ENCODE measurements at regions not wholly inside any gene's neighbourhood (a gene's known extent, or its start where the extent isn't known, plus 50 kb on each side); places are given as distances from the start of the nearest gene placed in this dataset.

DNA sequence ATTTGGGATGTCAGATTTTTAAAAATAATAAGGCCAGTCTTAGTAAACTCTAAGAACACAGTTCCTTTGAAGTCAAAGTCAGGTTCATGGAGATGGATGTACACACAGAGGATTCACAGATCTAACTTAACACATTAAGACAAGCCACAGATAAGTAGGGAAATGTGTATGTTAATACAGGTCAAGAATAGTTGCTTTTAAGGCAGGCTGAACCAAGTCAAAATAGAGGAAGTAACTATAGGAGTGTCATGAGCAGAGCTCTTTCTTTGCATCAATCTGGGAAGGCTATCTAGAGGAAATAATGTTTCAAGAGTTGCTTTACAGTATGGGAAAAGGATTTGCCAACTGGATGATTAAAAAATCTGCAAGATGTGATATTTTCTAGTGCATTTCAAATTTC, 128.0 kb upstream of the FBXO11 start:
- no peaks in the 10 kb centered on the region for H3K27me3 Mint-ChIP-seq (ENCODE audit: low read depth)
- no peaks in the 10 kb centered on the region for H3K36me3 Mint-ChIP-seq (ENCODE audit: low read depth)
- H3K4me1 Mint-ChIP-seq = no peaks in the 10 kb centered on the region
- TF ChIP-seq, protein P1, sequence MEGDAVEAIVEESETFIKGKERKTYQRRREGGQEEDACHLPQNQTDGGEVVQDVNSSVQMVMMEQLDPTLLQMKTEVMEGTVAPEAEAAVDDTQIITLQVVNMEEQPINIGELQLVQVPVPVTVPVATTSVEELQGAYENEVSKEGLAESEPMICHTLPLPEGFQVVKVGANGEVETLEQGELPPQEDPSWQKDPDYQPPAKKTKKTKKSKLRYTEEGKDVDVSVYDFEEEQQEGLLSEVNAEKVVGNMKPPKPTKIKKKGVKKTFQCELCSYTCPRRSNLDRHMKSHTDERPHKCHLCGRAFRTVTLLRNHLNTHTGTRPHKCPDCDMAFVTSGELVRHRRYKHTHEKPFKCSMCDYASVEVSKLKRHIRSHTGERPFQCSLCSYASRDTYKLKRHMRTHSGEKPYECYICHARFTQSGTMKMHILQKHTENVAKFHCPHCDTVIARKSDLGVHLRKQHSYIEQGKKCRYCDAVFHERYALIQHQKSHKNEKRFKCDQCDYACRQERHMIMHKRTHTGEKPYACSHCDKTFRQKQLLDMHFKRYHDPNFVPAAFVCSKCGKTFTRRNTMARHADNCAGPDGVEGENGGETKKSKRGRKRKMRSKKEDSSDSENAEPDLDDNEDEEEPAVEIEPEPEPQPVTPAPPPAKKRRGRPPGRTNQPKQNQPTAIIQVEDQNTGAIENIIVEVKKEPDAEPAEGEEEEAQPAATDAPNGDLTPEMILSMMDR (IDR thresholded peaks at IDR 0.05; ENCODE audit: unreplicated experiment in 3 of 3) = no peak
- H3K27ac Mint-ChIP-seq = no peak overlapping the region
- no peak overlapping the region for H3K4me3 Mint-ChIP-seq
- H3K9me3 Mint-ChIP-seq = peaks cover 6% of the 10 kb centered on the region

DNA sequence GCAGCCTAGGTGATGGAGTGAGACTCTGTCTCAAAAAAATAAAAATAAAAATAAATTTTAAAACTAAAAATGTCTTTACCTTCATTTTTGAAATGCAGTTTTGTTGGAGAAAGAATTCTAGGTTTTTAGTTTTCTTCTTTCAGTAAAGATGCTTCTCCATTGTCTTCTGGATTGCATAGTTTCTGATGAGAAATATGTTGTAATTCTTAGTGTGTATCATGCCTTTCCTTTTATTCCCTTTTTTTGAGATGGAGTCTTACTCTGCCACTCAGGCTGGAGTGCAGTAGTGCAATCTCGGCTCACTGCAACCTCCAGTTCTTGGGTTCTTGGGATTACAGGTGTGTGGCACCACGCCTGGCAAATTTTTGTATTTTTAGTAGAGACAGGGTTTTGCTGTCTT, 130.0 kb upstream of the FBXO11 start:
- Mint-ChIP-seq H3K36me3 (ENCODE audit: low read depth) (no peaks in the 10 kb centered on the region), H3K9me3 (peaks cover 9% of the 10 kb centered on the region), H3K27me3 (ENCODE audit: low read depth) (no peaks in the 10 kb centered on the region), H3K4me3 (no peak overlapping the region), H3K27ac (no peak overlapping the region), H3K4me1 (no peaks in the 10 kb centered on the region)
- TF ChIP-seq, protein P1 (IDR thresholded peaks at IDR 0.05; ENCODE audit: unreplicated experiment in 3 of 3) = no peak

DNA sequence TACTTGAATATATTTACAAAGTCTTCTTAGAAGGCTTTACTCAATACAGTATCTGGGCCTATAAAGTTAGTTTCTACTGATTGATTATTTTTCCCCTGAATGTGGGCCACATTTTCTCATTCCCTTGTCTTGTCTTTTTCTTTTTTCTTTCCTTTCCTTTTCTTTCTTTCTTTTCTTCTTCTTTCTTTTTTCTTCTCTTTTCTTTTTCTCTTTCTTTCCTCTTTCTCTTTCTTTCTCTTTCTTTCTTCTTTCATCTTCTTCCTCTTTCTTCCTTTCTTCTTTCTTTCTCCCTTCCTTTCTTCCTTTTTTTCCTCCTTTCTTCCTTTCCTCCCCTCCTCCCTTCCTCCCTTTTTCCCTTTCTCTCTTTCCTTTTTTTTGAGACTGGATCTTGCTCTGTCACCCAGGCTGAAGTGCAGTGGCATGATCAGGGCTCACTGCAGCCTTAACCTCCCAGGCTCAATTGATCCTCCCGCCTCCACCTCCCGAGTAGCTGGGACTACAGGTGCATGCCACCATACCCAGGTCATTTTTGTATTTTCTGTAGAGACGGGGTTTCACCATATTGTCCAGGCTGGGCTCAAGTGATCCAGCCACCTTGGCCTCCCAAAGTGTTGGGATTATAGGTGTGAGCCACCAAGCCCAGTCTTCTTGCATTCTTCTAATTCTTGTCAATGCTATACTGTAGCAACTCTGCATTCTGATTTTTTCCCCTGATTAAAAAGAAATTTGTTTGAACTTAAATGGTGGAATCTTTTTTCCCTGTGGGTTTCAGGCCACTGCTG, 133.1 kb upstream of the FBXO11 start:
- Mint-ChIP-seq H3K36me3 (ENCODE audit: low read depth) (no peaks in the 10 kb centered on the region), H3K9me3 (peaks cover 16% of the 10 kb centered on the region), H3K4me1 (no peaks in the 10 kb centered on the region), H3K27me3 (ENCODE audit: low read depth) (peaks cover 5% of the 10 kb centered on the region), H3K27ac (no peak overlapping the region), H3K4me3 (no peak overlapping the region)
- TF ChIP-seq, protein P1 (IDR thresholded peaks at IDR 0.05; ENCODE audit: unreplicated experiment in 3 of 3) = no peak

DNA sequence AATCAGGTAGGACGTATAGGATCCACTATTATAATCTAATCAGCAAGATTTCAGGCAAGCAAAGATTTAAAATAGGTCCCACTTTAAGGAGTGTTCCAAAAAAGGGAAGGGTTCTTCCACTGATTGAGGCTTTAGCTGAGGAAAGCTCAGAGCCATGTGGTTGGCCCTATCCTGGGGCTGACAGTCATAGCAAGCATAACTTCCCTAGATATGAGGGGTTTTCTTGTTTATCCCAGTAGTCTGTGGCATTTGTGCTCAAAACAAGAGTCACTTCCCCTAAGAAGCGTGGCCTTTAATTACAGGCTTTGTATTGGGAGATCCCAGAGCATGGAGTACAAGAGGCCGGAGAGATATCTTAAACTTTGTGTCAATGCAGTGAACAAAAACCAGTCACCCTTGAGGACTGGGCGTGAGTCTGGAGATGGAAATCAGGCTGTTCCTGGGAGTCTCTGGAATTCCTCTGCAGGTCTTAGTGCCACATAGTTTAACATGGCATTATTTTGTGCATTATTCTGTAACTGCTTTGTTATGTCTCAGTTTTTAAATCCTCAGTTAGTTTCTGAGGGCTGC, 136.9 kb upstream of the FBXO11 start:
- peaks cover 4% of the 10 kb centered on the region for H3K4me1 Mint-ChIP-seq
- TF ChIP-seq, protein P1 (IDR thresholded peaks at IDR 0.05; ENCODE audit: unreplicated experiment in 3 of 3) = no peak

DNA sequence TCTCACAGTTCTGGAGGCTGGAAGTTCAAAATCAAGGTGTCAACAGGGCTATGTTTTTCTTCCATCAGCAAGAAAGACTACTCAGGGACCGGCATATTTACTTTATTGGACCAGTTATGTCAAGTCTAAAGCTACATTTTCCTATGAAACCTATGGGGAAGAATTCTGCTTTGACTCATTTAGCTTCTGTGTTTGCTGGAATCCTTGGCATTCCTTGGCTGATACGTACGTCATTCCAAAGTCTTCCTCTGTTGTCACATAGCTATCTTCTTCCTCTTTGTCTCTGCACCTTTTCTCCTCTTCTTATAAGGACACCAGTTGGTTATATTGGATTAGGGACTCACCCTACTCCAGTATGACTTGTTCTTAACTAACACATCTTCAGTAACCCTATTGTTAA, 137.4 kb upstream of the FBXO11 start:
- TF ChIP-seq, protein P1 (IDR thresholded peaks at IDR 0.05; ENCODE audit: unreplicated experiment in 3 of 3) = no peak
- Mint-ChIP-seq H3K9me3 (peaks cover 10% of the 10 kb centered on the region), H3K27ac (no peak overlapping the region), H3K36me3 (ENCODE audit: low read depth) (no peaks in the 10 kb centered on the region), H3K27me3 (ENCODE audit: low read depth) (peaks cover 5% of the 10 kb centered on the region), H3K4me1 (peaks cover 4% of the 10 kb centered on the region), H3K4me3 (no peak overlapping the region)

More for the DNA sequence above, 136.9 kb upstream of the FBXO11 start:
- Mint-ChIP-seq H3K27me3 (ENCODE audit: low read depth) (peaks cover 5% of the 10 kb centered on the region), H3K4me3 (no peak overlapping the region), H3K9me3 (peaks cover 10% of the 10 kb centered on the region), H3K27ac (no peak overlapping the region), H3K36me3 (ENCODE audit: low read depth) (no peaks in the 10 kb centered on the region)

DNA sequence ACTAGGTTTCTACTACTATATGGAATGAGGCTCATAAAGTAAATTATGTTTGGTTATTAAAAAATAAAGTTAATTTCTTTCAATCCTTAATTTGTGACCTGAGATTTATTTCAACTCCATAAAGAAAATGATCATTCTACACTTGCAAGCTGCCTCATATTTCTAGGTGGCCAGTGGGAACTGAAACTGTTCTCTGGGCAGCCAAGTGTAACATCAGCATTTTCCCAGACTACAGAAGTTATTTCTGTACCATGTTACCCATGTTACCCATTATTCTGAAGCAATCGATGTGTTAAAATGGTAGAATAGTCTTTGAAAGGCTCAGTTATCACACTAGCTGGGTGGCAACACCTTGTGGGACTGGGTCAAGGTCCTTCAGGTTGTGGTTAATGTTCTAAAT, 139.3 kb upstream of the FBXO11 start:
- peaks cover 5% of the 10 kb centered on the region for H3K27me3 Mint-ChIP-seq (ENCODE audit: low read depth)
- TF ChIP-seq, protein P1 (IDR thresholded peaks at IDR 0.05; ENCODE audit: unreplicated experiment in 3 of 3) = no peak
- H3K36me3 Mint-ChIP-seq (ENCODE audit: low read depth) = no peaks in the 10 kb centered on the region
- peaks cover 9% of the 10 kb centered on the region for H3K4me1 Mint-ChIP-seq
- no peak overlapping the region for H3K4me3 Mint-ChIP-seq
- peaks cover 10% of the 10 kb centered on the region for H3K9me3 Mint-ChIP-seq
- H3K27ac Mint-ChIP-seq = no peak overlapping the region
